NCI-H2081 (cell line): ENCODE measurements at regions not wholly inside any gene's neighbourhood (a gene's known extent, or its start where the extent isn't known, plus 50 kb on each side); places are given as distances from the start of the nearest gene placed in this dataset.
"Not testable (repeated sequence)": the region's sequence is repeated elsewhere in the genome, so short reads cannot be mapped to it uniquely, and the experiment has no call there.

Source experiments
- DNase-seq, 2 experiments: peaks; one replicate each; lab custom pipeline; 2025; lab: John Stamatoyannopoulos, UW

GRCh38 chr18:33854086-33854826, 276.2 kb downstream of the ASXL3 start:
- DNase-seq: no peak

GRCh38 chr18:33853187-33853586, 275.2 kb downstream of the ASXL3 start:
- DNase-seq: no peak

- DNase-seq: no peak
These were observed 273.6 kb downstream of the ASXL3 start for GRCh38 chr18:33851546-33852078.

- no peak for DNase-seq
These were observed 271.7 kb downstream of the ASXL3 start for GRCh38 chr18:33849731-33850130.

DNA sequence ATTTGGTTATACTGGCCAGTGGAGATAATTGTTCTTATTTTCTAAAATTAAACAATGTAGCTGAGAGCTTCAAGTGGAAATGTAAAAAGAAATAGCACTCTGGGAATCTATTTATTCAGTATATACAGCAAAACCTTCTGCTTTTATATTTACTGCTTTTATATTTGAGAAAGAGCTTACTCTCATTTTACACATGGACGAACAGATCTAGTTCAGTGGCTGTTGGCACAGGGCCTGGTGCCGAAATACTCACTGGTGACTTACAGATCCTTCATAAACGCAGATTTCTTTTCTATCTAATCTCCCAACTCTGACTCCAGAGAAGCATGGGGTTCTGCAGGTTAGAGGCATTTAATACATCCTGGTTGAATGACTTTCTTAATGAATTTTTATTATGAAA, 266.2 kb downstream of the ASXL3 start:
- peak in 1 of 2 experiments; percentile 64 for DNase-seq

- no peak for DNase-seq
These were observed 263.4 kb downstream of the ASXL3 start for GRCh38 chr18:33841221-33841967.

- DNase-seq: no peak
These were observed 262.2 kb downstream of the ASXL3 start for GRCh38 chr18:33840212-33840593.

DNA sequence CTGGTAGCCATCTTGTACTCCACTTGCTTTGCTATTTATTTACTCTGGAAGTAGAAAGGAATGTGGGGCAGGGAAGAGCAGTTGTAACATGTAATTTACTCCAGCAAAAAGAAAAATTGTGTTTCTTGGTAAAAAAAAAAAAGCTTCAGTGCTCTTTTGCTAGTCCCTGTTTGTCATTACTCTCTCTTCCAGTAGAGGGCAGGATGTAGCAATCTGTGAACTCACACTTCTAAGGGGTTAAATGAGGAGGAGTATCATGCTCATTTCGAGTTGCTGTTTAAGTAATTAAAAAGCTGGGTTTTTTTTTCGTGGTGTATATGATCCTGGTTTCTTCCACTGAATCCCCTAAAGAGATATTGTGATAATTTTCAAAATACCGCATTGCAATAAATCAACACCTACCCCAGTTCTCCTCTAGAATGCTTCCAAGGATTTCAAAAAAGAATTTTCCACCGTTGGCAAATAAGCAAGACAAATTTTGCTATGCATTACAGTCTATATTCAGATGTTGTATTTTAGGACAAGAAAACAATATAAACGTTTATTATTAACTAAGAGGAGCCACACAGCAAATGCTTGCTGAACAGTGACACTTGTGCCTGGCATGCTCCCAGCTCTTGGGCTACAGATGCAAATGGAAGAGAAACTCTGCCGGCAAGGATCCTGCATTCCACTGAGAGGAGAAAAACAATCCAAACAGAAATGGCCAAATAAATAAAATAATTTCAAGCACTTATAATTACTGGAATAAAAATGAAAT, 261.6 kb downstream of the ASXL3 start:
- peak; percentile 65 to 89 for DNase-seq

DNA sequence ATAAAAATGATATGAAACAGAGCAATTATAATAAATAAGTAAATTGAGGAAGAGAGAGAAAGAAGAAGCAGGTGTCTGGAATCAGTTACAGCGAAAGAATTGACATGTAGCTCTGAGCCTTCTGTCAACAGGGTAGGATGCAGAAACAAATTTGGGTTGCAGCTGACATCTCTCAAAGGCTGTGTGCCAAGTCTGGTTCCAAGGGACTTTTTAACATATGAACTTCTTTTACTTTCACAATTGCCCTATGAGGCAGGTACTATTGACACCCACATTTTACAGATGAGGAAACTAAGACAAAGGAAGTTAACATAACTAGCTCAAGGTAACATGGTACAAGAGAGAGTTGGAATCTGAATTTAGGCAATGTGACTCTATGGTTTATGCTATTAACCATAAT, 260.0 kb downstream of the ASXL3 start:
- DNase-seq: no peak

- DNase-seq: peak in 1 of 2 experiments; percentile 22
These were observed 259.2 kb downstream of the ASXL3 start for GRCh38 chr18:33837191-33837590.

GRCh38 chr18:33836564-33836963, 258.5 kb downstream of the ASXL3 start:
- peak; percentile 16 to 59 for DNase-seq

- no peak for DNase-seq
These were observed 257.4 kb downstream of the ASXL3 start for GRCh38 chr18:33835419-33835818.

- peak in 1 of 2 experiments; percentile 17 for DNase-seq
These were observed 255.8 kb downstream of the ASXL3 start for GRCh38 chr18:33833842-33834241.

GRCh38 chr18:33831424-33831823, 253.4 kb downstream of the ASXL3 start:
- DNase-seq: no peak

DNA sequence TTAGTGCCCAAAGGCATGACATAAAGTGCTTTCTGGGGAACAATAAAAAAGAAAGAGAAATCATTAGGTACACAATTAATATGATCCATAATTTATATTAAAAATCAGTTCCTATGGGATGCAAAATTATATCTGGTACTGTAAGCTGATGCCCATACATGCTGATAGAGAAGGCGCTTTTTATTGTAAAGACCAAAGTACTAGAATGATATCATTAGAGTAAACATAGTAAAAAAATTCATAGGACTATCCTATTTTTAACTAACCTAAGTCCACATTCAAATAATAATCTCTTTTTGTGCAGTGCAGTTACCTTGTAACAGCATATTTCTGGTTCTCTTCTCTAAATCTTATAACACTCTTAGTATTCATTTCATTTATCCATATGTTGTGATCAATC, 252.2 kb downstream of the ASXL3 start:
- no peak for DNase-seq

DNA sequence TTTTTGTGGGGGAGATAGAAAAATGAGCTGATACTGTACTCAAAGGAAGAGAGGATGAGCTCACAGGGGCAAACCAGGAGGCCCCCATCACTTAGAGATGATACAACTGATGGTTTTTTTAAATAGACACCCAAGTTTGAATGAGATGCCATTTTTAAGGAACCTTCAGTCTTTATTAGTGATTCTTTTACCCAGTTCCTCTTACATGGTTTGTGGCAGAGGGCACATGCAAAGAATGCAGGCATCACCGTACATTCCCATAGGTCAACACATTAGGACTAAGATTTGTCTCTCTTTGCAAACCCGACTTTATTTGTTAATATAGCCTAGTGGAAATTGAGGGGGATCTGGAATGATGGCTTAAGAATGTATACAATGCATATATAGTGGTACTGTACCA, 250.9 kb downstream of the ASXL3 start:
- DNase-seq: no peak

DNA sequence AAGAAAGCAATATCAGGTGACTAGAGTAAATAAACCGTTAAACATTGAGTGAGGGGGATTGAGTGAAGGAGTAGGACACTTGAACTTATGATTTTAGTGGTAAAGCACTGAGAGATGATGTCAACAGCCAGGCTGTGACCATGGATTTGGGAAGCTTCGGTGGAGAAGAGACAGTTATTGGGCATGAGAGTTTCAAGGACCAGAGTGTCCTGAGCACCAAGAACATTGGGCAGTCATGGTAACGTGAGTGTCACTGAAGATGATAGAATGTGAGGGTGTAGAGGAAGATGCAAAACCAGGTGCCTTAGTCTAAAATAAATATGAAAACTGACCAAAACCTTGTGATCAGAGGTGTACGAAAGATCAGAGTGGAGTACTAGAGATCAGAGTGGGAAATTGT, 248.1 kb downstream of the ASXL3 start:
- DNase-seq: peak in 1 of 2 experiments; percentile 38

DNA sequence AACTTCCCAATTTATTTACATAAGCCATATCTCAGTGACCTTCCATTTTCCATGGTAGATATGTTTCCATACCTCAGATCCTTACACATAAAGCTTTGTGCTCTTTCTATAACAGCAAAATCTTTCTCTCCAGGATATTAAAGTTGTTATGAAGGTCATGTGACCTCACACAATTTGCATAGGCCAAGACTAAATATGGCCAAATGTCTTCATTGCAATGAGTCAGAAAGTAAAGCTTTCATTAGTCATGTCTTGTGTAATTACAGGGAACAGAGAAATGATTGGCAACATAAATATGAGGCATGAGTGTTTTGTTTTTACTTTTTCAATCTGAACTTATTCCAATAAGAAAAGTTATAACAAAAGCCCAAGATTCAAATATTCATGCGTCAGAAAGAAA, 243.5 kb downstream of the ASXL3 start:
- no peak for DNase-seq

- DNase-seq: no peak
These were observed 242.7 kb downstream of the ASXL3 start for GRCh38 chr18:33820517-33821371.

DNA sequence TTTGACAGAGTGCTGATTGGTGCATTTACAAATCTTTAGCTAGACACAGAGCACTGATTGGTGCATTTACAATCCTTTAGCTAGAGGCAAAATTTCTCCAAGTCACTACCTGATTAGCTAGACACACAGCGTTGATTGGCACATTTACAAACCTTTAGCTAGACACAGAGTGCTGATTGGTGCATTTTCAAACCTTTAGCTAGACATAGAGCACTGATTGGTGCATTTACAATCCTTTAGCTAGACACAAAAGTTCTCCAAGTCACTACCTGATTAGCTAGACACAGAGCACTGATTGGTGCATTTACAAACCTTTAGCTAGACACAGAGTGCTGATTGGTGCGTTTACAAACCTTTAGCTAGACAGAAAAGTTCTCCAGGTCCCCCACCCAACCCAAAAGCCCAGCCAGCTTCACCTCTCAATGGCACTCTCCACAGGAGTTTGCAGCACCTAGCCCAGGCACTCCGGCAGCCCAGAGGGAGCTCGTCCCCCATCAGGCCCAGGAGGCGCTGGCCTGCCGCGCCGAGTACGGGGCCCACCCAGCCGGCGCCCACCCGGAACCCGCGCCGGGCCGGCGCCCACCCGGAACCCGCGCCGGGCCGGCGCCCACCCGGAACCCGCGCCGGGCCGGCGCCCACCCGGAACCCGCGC, 241.8 kb downstream of the ASXL3 start:
- not testable (repeated sequence) for DNase-seq

DNA sequence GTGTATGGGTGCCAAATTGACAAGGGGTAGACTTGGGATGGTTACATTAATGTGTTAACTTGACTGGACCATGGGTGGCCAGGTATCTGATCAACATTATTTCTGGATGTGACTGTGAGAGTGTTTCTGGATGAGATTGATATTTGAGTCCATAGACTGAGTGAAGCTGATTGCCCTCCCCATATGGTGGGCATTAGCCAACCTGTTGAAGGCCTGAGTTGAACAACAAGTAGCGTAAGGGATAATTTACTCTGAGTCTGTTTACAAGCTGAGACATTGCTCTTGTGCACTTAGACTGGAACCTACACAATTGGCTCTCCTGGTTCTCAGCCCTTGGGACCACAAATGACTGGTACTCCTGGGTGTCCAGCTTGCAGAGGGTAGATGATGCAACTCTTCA, 240.1 kb downstream of the ASXL3 start:
- DNase-seq: no peak
